ENCODE measurements at regions not wholly inside any gene's neighbourhood (a gene's known extent, or its start where the extent isn't known, plus 50 kb on each side); places are given as distances from the start of the nearest gene placed in this dataset.

DNA sequence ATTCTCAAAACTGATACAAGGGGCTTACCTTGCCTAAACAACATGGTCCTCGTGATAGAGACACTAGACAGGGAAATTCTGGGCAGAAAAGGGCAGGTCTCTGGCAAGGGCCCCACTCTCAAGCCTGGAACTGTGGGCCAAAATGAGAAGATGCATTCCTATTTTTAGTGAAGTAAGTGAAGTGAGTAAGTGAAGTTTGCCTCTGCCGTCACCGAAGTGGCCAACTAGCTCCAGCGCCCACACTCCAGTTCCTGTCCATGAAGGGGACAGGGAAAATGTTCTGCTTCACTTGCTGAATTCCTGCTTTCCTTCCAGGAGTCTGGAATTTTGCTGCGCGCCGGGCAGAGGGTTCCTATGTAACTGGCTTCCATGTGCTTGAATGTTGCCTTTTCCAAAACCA, 1035.6 kb upstream of the TMEM132C start:
- no peak overlapping the region for H3K4me3 ChIP-seq
- no peak for DNase-seq (ENCODE audit: low spot score)
- no peak for TF ChIP-seq CTCF (IDR thresholded peaks at IDR 0.05)
- no peak overlapping the region for H3K27ac ChIP-seq

DNA sequence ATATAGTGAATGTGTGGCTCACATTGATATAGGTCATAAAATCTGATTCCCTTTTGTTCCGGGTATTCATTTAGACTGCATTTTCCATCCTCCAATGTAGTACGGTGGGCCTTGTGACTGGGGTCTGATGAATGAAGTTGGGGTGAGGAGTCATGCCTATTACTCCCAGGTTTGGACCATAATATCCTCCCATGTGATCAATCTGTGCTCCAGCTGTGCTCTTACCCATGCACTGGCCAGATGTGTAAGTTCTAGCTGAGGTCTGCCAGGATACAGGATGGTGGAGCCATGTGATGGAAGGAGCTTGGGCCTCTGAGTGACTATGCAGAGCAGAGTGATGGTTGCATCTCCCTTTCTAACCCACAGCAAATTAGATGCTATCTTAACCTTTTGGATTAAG, 1034.0 kb upstream of the TMEM132C start:
- no peak overlapping the region for H3K4me3 ChIP-seq
- no peak for TF ChIP-seq CTCF (IDR thresholded peaks at IDR 0.05)
- no peak overlapping the region for H3K27ac ChIP-seq
- DNase-seq (ENCODE audit: low spot score): no peak

DNA sequence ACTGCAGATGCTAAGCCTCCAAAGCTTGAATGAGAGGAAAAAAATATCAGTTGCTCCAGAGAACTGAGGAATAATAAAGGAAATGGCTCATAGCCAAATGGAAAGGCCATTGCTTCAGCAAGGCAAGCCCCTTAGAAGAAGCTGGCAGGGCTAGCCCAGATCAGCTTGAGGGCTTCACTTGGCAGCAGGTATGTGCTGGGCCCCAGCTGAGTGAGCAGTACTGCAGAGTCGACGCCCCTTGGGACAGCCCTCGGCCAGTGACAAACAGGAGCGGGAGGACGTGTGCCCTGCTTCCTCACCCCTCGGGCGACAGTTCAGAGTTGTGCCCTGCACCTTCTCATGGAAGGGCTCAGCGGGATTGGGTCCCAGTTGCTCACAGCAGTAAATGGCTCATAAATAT, 1031.2 kb upstream of the TMEM132C start:
- no peak for DNase-seq (ENCODE audit: low spot score)

DNA sequence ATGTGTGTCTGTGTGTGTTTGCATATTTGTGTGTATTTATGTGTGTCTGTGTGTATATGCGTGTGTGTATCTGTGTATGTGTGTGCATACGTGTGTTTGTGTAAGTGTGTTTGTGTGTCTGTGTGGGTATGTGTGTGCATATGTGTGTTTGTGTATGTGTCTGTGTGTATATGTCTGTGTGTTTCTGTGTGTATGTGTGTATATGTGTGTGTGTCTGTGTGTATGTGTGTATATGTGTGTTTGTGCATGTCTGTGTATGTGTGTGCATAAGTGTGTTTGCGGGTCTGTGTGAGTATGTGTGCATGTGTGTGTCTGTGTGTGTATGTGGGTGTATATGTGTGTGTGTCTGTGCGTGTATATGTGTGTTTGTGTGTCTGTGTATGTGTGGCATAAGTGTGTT, 1030.5 kb upstream of the TMEM132C start:
- Histone ChIP-seq H3K4me3 (no peak overlapping the region), H3K27ac (no peak overlapping the region)
- no peak for TF ChIP-seq CTCF (IDR thresholded peaks at IDR 0.05)
- DNase-seq (ENCODE audit: low spot score): no peak

More for the DNA sequence above, 1031.2 kb upstream of the TMEM132C start:
- no peak for TF ChIP-seq CTCF (IDR thresholded peaks at IDR 0.05)
- Histone ChIP-seq H3K4me3 (no peak overlapping the region), H3K27ac (no peak overlapping the region)

GRCh38 chr12:127237151-127237550, 1029.8 kb upstream of the TMEM132C start:
- no peak for DNase-seq (ENCODE audit: low spot score)
- Histone ChIP-seq H3K4me3 (no peak overlapping the region), H3K27ac (no peak overlapping the region)
- no peak for TF ChIP-seq CTCF (IDR thresholded peaks at IDR 0.05)

DNA sequence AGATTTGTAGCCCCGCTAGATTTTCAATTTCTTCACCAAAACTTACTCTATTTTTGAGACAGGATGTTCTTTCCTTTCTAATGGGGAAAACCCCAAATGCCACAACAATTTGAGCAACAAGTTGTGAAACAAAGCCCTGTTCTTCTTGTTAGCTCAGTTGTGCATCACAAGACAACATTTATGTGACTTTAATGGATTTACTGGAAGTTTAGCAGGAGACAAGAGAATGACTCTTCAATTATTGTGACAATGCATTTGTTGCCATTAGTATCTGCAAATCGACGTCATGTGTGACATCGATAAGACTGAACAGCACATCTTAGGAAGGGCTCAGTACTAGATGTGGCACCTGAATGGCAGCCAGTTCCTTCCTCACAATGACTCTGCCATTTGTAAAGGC, 1028.9 kb upstream of the TMEM132C start:
- Histone ChIP-seq H3K27ac (no peak overlapping the region), H3K4me3 (no peak overlapping the region)
- no peak for DNase-seq (ENCODE audit: low spot score)
- TF ChIP-seq CTCF (IDR thresholded peaks at IDR 0.05): no peak

GRCh38 chr12:127239781-127240180, 1027.2 kb upstream of the TMEM132C start:
- no peak for TF ChIP-seq CTCF (IDR thresholded peaks at IDR 0.05)
- no peak overlapping the region for H3K4me3 ChIP-seq
- no peak for DNase-seq (ENCODE audit: low spot score)
- no peak overlapping the region for H3K27ac ChIP-seq

All from coronary artery (tissue), 2 donors.